ENCODE measurements at regions not wholly inside any gene's neighbourhood (a gene's known extent, or its start where the extent isn't known, plus 50 kb on each side); places are given as distances from the start of the nearest gene placed in this dataset.

- TF ChIP-seq CTCF (conservative IDR thresholded peaks at IDR 0.05; ENCODE audit: low read depth, low read length) = no peak
- H3K36me3 ChIP-seq (ENCODE audit: insufficient read depth) = no peaks in the 10 kb centered on the region
- H2AFZ ChIP-seq (ENCODE audit: low read depth) = no peak overlapping the region
- no peak overlapping the region for H3K9ac ChIP-seq
- no peaks in the 10 kb centered on the region for H3K4me1 ChIP-seq (ENCODE audit: low read depth, poor library complexity, severe bottlenecking)
- no peak overlapping the region for H3K4me2 ChIP-seq
- H3K79me2 ChIP-seq (ENCODE audit: insufficient read depth, low read depth) = no peaks in the 10 kb centered on the region
- H3K27me3 ChIP-seq (ENCODE audit: insufficient read depth, low read depth) = no peaks in the 10 kb centered on the region
- H4K20me1 ChIP-seq (ENCODE audit: insufficient read depth) = no peaks in the 10 kb centered on the region
- no peak overlapping the region for H3K4me3 ChIP-seq (IDR thresholded peaks at IDR 0.05; ENCODE audit: insufficient read depth, low read depth, low read length)
- no peak overlapping the region for H3K27ac ChIP-seq
These were observed 621.9 kb upstream of the SPRY2 start for GRCh38 chr13:80962855-80963254.

GRCh38 chr13:80962173-80962572 is 621.2 kb upstream of the SPRY2 start:
- Histone ChIP-seq H3K79me2 (ENCODE audit: insufficient read depth, low read depth) (no peaks in the 10 kb centered on the region), H3K27ac (no peak overlapping the region), H4K20me1 (ENCODE audit: insufficient read depth) (no peaks in the 10 kb centered on the region), H3K27me3 (ENCODE audit: insufficient read depth, low read depth) (no peaks in the 10 kb centered on the region), H3K4me3 (IDR thresholded peaks at IDR 0.05; ENCODE audit: insufficient read depth, low read depth, low read length) (no peak overlapping the region), H2AFZ (ENCODE audit: low read depth) (no peak overlapping the region), H3K9ac (no peak overlapping the region), H3K4me2 (no peak overlapping the region), H3K36me3 (ENCODE audit: insufficient read depth) (no peaks in the 10 kb centered on the region), H3K4me1 (ENCODE audit: low read depth, poor library complexity, severe bottlenecking) (no peaks in the 10 kb centered on the region)
- no peak for TF ChIP-seq CTCF (conservative IDR thresholded peaks at IDR 0.05; ENCODE audit: low read depth, low read length)

- H3K4me1 ChIP-seq (ENCODE audit: low read depth, poor library complexity, severe bottlenecking) = no peaks in the 10 kb centered on the region
- no peaks in the 10 kb centered on the region for H3K79me2 ChIP-seq (ENCODE audit: insufficient read depth, low read depth)
- H3K9ac ChIP-seq = no peak overlapping the region
- H3K4me3 ChIP-seq (IDR thresholded peaks at IDR 0.05; ENCODE audit: insufficient read depth, low read depth, low read length) = no peak overlapping the region
- H3K27ac ChIP-seq = no peak overlapping the region
- H3K36me3 ChIP-seq (ENCODE audit: insufficient read depth) = no peaks in the 10 kb centered on the region
- no peaks in the 10 kb centered on the region for H4K20me1 ChIP-seq (ENCODE audit: insufficient read depth)
- TF ChIP-seq CTCF (conservative IDR thresholded peaks at IDR 0.05; ENCODE audit: low read depth, low read length) = no peak
- no peak overlapping the region for H2AFZ ChIP-seq (ENCODE audit: low read depth)
- H3K27me3 ChIP-seq (ENCODE audit: insufficient read depth, low read depth) = no peaks in the 10 kb centered on the region
- no peak overlapping the region for H3K4me2 ChIP-seq
These were observed 616.2 kb upstream of the SPRY2 start for GRCh38 chr13:80957019-80957655.

DNA sequence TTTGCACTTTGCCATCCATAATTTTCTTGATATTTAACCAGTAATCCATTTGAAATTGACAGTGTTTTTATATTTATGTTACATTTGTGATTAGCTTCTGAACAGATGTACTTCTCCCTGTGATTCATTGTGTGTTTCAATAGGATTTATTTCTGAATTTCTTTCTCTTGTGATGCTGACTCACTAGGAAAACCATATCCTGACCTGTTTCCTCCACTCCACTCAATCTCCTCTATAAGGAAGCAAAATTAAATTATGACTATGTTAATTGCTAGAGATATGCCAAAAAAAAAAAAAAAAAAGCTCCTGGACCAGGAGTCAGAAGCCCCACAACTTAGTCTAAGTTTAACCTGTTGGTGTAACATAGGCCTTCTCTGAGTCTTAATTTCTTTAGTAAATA is 614.6 kb upstream of the SPRY2 start:
- H3K27ac ChIP-seq = no peak overlapping the region
- H3K36me3 ChIP-seq (ENCODE audit: insufficient read depth) = no peaks in the 10 kb centered on the region
- H3K4me1 ChIP-seq (ENCODE audit: low read depth, poor library complexity, severe bottlenecking) = no peaks in the 10 kb centered on the region
- H3K4me2 ChIP-seq = no peak overlapping the region
- no peak overlapping the region for H3K4me3 ChIP-seq (IDR thresholded peaks at IDR 0.05; ENCODE audit: insufficient read depth, low read depth, low read length)
- no peak for TF ChIP-seq CTCF (conservative IDR thresholded peaks at IDR 0.05; ENCODE audit: low read depth, low read length)
- H2AFZ ChIP-seq (ENCODE audit: low read depth) = no peak overlapping the region
- H3K79me2 ChIP-seq (ENCODE audit: insufficient read depth, low read depth) = no peaks in the 10 kb centered on the region
- H3K27me3 ChIP-seq (ENCODE audit: insufficient read depth, low read depth) = no peaks in the 10 kb centered on the region
- H4K20me1 ChIP-seq (ENCODE audit: insufficient read depth) = no peaks in the 10 kb centered on the region
- no peak overlapping the region for H3K9ac ChIP-seq

All from KMS-11 (cell line).